ENCODE measurements at regions not wholly inside any gene's neighbourhood (a gene's known extent, or its start where the extent isn't known, plus 50 kb on each side); places are given as distances from the start of the nearest gene placed in this dataset.

- DNase-seq = no peak
Observed at GRCh38 chr14:51307551-51307950, 67.5 kb downstream of the TMX1 start.

GRCh38 chr14:51308866-51309265 lies 68.8 kb downstream of the TMX1 start:
- DNase-seq = no peak

- DNase-seq = no peak
Observed at GRCh38 chr14:51310505-51310944, 70.5 kb downstream of the TMX1 start.

DNA sequence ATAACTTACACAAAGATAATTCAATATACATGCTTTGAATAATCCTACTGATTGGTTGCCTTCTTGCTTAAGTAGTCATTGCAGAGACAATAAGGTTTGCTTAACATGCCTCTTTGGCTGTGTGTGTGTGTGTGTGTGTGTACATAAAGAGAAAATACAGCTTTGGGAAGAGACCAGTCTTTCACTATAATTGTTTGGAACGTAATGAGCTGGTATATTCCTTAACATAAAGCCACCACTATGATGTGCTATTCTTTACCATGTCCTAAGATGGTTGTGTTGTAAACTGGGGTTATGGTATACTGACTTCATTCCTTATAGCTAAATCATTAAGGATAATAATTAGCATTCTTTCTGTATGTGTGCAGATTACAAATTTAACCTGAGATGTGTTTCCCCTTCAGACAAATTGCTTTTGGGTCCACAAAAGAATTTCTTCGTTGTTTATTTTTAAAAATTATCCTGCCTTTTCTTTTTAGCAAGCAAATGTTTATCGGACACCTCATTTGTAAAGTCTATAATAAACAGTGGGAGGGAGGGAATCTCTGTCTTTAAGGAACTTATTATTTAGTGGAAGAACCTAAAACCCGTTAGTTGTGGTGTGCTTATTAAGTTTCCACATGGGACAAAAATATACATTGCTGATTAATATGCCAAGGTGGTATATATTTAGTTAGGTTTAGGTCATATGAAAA lies 74.4 kb downstream of the TMX1 start:
- DNase-seq = no peak

DNA sequence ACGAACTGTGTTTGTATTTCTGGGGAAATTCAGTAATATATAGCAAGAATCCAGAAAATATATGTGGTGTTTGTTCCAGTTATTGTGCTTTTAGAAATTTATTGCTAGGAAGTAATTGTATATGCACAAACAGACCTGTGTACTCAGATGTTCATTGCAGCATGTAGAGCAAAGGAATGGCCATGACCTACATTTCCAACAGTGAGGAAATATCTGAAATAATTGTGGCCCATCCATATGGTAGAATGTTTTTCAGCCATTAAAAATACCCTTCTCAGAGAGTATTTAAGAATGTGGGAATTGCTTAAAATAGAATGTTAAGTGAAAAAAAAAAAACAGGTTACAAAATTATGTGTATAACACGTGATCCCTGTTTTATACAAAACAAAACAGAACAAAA lies 77.3 kb downstream of the TMX1 start:
- no peak for DNase-seq

DNA sequence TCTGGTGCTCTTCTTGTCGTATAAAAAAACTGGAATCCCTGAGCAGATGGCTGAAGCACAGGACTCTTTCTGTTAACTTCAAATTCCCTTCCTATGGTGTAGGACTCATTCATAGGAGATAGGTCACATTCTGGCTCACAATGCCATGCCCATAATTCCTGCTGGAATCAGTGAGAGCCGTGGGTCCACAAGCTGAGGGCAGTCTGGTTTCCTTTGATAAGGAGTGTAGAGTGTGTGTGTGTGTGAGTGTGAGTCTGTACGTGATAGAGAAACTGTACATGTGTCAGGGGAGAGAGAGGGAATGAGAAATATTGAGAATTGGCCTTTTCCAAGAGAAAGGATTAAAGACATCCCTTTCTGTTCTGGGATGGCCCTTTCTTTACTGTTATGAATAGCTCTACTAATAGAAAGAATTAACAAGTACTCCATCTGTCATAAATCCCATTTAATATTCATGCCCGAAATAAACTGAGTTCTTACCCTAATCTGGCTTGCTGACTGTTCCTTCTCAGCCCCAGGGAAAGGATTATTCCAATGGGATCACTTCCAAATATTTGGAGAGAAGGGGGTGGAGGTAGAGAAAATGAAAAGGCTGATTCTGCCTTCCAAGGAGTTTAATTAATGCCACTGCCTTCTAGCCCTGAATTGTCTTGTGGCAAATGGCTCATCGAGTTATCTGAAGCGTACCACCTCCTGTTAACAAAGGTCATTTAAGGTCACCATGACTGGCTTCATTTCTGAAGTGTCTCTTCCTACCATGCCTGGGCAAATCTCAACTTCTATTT lies 79.0 kb downstream of the TMX1 start:
- DNase-seq = no peak

- no peak for DNase-seq
Observed at GRCh38 chr14:51321036-51321435, 81.0 kb downstream of the TMX1 start.

GRCh38 chr14:51323492-51323891 lies 83.4 kb downstream of the TMX1 start:
- no peak for DNase-seq

DNA sequence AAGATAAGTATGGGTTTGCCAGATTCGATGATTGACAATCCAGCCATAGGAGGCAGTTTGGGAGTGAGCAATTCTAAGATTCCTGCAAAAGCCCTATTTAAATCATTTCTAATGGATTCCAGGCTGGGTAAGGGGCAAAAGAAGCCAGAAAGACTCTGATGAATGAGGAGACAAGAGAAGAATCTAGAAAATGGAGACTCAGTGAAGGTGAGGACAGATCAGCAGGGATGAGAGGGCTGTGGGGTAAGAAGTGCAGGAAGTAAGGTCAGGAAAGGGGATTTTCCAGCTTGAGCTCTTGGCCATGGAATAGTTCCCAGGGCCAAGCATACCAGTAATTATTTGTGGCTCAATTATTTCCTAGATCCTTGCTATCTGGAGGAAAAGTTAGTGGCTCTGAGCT lies 87.3 kb downstream of the TMX1 start:
- DNase-seq = no peak

- no peak for DNase-seq
Observed at GRCh38 chr14:51328064-51328771, 88.2 kb downstream of the TMX1 start.

GRCh38 chr14:51328772-51329353 lies 88.8 kb downstream of the TMX1 start:
- no peak for DNase-seq

- DNase-seq = no peak
Observed at GRCh38 chr14:51331486-51332367, 91.7 kb downstream of the TMX1 start.

- no peak for DNase-seq
Observed at GRCh38 chr14:51333299-51333698, 93.3 kb downstream of the TMX1 start.

DNA sequence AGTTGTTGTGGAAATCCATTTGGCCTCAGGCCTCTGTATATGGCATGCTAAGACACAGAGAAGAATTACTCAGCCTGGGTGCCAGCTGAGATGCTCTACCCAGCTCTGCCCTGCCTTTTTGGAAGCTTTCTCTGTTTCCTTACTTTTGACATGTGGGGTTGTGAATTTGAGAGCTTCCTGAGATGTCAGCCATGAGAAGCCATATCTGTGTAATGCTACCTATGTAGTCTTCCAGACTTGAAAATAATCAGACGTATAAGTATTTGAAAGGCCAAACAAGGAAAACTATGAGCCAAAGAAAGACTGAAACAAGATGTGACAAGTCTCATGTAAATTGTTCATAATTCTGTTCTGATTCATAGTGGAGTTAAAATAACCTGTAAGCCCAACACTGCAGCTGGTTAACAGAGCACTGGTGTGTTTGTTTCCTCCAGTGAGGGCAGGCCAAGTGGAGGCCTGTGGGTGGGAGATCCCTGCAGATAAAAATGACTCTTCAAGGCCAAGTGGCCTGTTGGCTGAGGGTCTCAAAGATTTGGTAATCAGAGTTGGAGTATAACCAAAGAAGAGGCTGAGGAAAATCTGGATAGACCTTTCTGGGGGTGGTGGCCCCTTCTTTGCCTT lies 94.0 kb downstream of the TMX1 start:
- DNase-seq = no peak

GRCh38 chr14:51334566-51334965 lies 94.5 kb downstream of the TMX1 start:
- no peak for DNase-seq

DNA sequence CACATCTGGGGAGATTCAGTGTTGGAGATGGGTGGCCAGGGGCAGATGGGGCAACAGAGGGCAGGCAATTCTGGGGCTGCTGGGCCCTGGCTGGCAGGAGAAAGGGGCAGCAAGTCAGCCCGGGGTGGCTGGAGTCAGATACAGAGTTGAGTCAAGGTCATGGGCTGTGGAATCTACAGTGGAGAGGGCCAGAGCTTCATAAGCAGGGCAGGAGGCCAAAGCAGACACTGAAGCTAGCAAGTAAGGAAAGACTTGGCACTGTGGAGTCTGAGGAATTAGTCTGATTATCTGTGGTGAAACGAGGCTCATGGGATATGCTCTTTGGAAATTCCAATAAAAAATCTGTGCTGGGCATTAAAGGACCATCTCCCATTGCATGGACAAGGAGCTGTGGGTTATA lies 95.5 kb downstream of the TMX1 start:
- DNase-seq = no peak

- DNase-seq = no peak
Observed at GRCh38 chr14:51335961-51336723, 96.1 kb downstream of the TMX1 start.

GRCh38 chr14:51336734-51337133 lies 96.7 kb downstream of the TMX1 start:
- DNase-seq = no peak

- DNase-seq = no peak
Observed at GRCh38 chr14:51337520-51337919, 97.5 kb downstream of the TMX1 start.

GRCh38 chr14:51341338-51341737 lies 101.3 kb downstream of the TMX1 start:
- no peak for DNase-seq

DNA sequence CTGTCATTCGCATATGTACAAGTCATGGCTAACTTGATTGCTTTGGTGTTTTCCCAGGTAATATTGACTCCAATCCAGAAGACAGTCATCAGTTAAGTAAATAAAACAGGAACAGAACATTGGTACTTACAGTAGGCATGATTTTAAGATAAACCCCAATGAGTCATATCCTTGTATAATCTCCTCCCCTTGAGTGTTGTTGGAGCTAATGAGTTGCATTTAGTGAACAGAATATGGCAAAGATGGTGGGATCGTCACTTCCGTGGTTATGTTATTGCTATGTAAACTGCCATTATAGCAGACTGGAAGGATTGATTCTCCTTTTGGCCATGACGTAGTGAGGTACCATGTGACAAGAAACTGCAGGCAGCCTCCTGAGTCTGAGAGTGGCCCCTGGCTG lies 102.2 kb downstream of the TMX1 start:
- DNase-seq = no peak
